Astrocyte of the cerebellum (primary cell): ENCODE measurements at regions not wholly inside any gene's neighbourhood (a gene's known extent, or its start where the extent isn't known, plus 50 kb on each side); places are given as distances from the start of the nearest gene placed in this dataset.
A peak's percentile ranks its signal among the peaks of the same experiment; 100 is the strongest.

ENCODE experiments used
- DNase-seq: peaks from one replicate; pipeline ENCODE4 v3.0.0-alpha.2; 2011; ENCODE audit warnings: low read depth
- H3K4me3 ChIP-seq: 2 replicates; pipeline ENCODE4 v1.5.1; 2011; ENCODE audit warnings: mild to moderate bottlenecking, low read depth, low read length, moderate library complexity
- CTCF ChIP-seq: IDR thresholded peaks from 2 replicates; pipeline ENCODE4 v1.5.1; 2012; ENCODE audit warnings: low read length, low read depth, moderate library complexity, mild to moderate bottlenecking; ENCODE audit errors: missing control alignments
- in situ Hi-C: cut with HindIII; loops from 2 replicates; pipeline ENCODE4 v1.10.0; 2017; ENCODE audit warnings: low sequenced_read_pairs

GRCh38 chr14:58801086-58801485 is 163.3 kb downstream of the DACT1 start:
- in situ Hi-C loops = no loop called here
- H3K4me3 ChIP-seq = no peak overlapping the region
- no peak for TF ChIP-seq CTCF
- no peak for DNase-seq

- no peak for TF ChIP-seq CTCF
- no peak for DNase-seq
- in situ Hi-C loops = no loop called here
- H3K4me3 ChIP-seq = no peak overlapping the region
These were observed 167.3 kb downstream of the DACT1 start for GRCh38 chr14:58805057-58805456.

- DNase-seq = peak; percentile 87
- in situ Hi-C loops = no loop called here
- TF ChIP-seq CTCF = no peak
- H3K4me3 ChIP-seq = no peak overlapping the region
These were observed 168.0 kb downstream of the DACT1 start for GRCh38 chr14:58805605-58806409.

GRCh38 chr14:58807191-58807590 is 169.4 kb downstream of the DACT1 start:
- TF ChIP-seq CTCF = no peak
- in situ Hi-C loops = no loop called here
- no peak for DNase-seq
- no peak overlapping the region for H3K4me3 ChIP-seq

- no peak for TF ChIP-seq CTCF
- in situ Hi-C loops = no loop called here
- no peak overlapping the region for H3K4me3 ChIP-seq
- DNase-seq = no peak
These were observed 171.1 kb downstream of the DACT1 start for GRCh38 chr14:58808828-58809227.

- H3K4me3 ChIP-seq = no peak overlapping the region
- no peak for TF ChIP-seq CTCF
- no peak for DNase-seq
- in situ Hi-C loops = no loop called here
These were observed 171.8 kb downstream of the DACT1 start for GRCh38 chr14:58809520-58809919.
